SK-N-SH treated with all-trans-retinoic acid at 6 μM for 48 hours (cell line): ENCODE measurements at regions not wholly inside any gene's neighbourhood (a gene's known extent, or its start where the extent isn't known, plus 50 kb on each side); places are given as distances from the start of the nearest gene placed in this dataset.

Experiments
- ATAC-seq: fragments of 200-7000 bp; cut with Tn5 transposase; 3 replicates; pipeline ENCODE4 v1.9.1; 2020; ENCODE audit warnings: mild to moderate bottlenecking, moderate library complexity
- ARNTL ChIP-seq: fragments of 450-650 bp; formaldehyde crosslinking; IDR thresholded peaks from 2 replicates; pipeline ENCODE4 v1.5.0; 2020; ENCODE audit warnings: low read depth, mild to moderate bottlenecking, moderate library complexity, borderline replicate concordance
- CSDC2 ChIP-seq: fragments of 250-450 bp; sonication (Bioruptor Pico); IDR thresholded peaks from 2 replicates; pipeline ENCODE4 v1.5.0; 2020; ENCODE audit warnings: mild to moderate bottlenecking, moderate library complexity
- GLIS3 ChIP-seq: fragments of 250-450 bp; sonication (Bioruptor Pico); IDR thresholded peaks from 2 replicates; pipeline ENCODE4 v1.5.0; 2020; ENCODE audit warnings: mild to moderate bottlenecking, moderate library complexity
- ISL1 ChIP-seq: fragments of 250-450 bp; sonication (Bioruptor Pico); IDR thresholded peaks from 2 replicates; pipeline ENCODE4 v2.1.2; 2022; ENCODE audit warnings: mild to moderate bottlenecking, moderate library complexity
- PPARA ChIP-seq: fragments of 250-450 bp; sonication (Bioruptor Pico); IDR thresholded peaks from 2 replicates; pipeline ENCODE4 v1.5.0; 2020; ENCODE audit warnings: mild to moderate bottlenecking, borderline replicate concordance
- RARB ChIP-seq: fragments of 250-450 bp; sonication (Bioruptor Pico); IDR thresholded peaks from 2 replicates; pipeline ENCODE4 v1.8.0; 2021; ENCODE audit warnings: mild to moderate bottlenecking, moderate library complexity
- SNAI2 ChIP-seq: fragments of 250-450 bp; sonication (Bioruptor Pico); IDR thresholded peaks from 2 replicates; pipeline ENCODE4 v1.5.0; 2020; ENCODE audit warnings: mild to moderate bottlenecking, moderate library complexity
- TCF4 ChIP-seq: fragments of 250-450 bp; sonication (Bioruptor Pico); IDR thresholded peaks from 2 replicates; pipeline ENCODE4 v1.8.0; 2021; ENCODE audit warnings: mild to moderate bottlenecking, moderate library complexity, borderline replicate concordance
- TOX ChIP-seq: fragments of 250-450 bp; sonication (Bioruptor Pico); IDR thresholded peaks from 2 replicates; pipeline ENCODE4 v1.8.0; 2021; ENCODE audit warnings: mild to moderate bottlenecking, moderate library complexity, borderline replicate concordance
- ZC3H10 ChIP-seq: fragments of 250-450 bp; sonication (Bioruptor Pico); IDR thresholded peaks from 2 replicates; pipeline ENCODE4 v1.5.1; 2021; ENCODE audit warnings: mild to moderate bottlenecking, moderate library complexity
- ZFP3 ChIP-seq: fragments of 250-450 bp; sonication (Bioruptor Pico); IDR thresholded peaks from 2 replicates; pipeline ENCODE4 v1.5.0; 2020; ENCODE audit warnings: mild to moderate bottlenecking, moderate library complexity
- ZFP30 ChIP-seq: fragments of 450-650 bp; formaldehyde crosslinking; IDR thresholded peaks from 2 replicates; pipeline ENCODE4 v1.5.0; 2022; ENCODE audit warnings: mild to moderate bottlenecking, moderate library complexity
- ZNF565 ChIP-seq: fragments of 450-650 bp; formaldehyde crosslinking; conservative IDR thresholded peaks from 2 replicates; pipeline ENCODE4 v1.5.0; 2020; ENCODE audit warnings: low read depth, mild to moderate bottlenecking, moderate library complexity
- ZNF70 ChIP-seq: fragments of 450-650 bp; formaldehyde crosslinking; IDR thresholded peaks from 2 replicates; pipeline ENCODE4 v1.5.0; 2020; ENCODE audit warnings: mild to moderate bottlenecking, moderate library complexity
- ZNF8 ChIP-seq: fragments of 450-650 bp; formaldehyde crosslinking; IDR thresholded peaks from 2 replicates; pipeline ENCODE4 v1.5.0; 2020; ENCODE audit warnings: mild to moderate bottlenecking, moderate library complexity
- TF ChIP-seq, protein P1 (sequence below): fragments of 250-450 bp; sonication (Bioruptor Pico); IDR thresholded peaks from 2 replicates; pipeline ENCODE4 v1.5.0; 2020; ENCODE audit warnings: mild to moderate bottlenecking, moderate library complexity
- TF ChIP-seq, protein P2 (sequence below): fragments of 250-450 bp; sonication (Bioruptor Pico); IDR thresholded peaks from 2 replicates; pipeline ENCODE4 v1.8.0; 2020; ENCODE audit warnings: mild to moderate bottlenecking, moderate library complexity, borderline replicate concordance
- TF ChIP-seq, protein P3 (sequence below): fragments of 250-450 bp; sonication (Bioruptor Pico); IDR thresholded peaks from 2 replicates; pipeline ENCODE4 v1.5.1; 2021; ENCODE audit warnings: mild to moderate bottlenecking, moderate library complexity
- TF ChIP-seq, protein P4 (sequence below): fragments of 250-450 bp; sonication (Bioruptor Pico); IDR thresholded peaks from 2 replicates; pipeline ENCODE4 v1.5.1; 2020; ENCODE audit warnings: low read depth, mild to moderate bottlenecking, moderate library complexity
- TF ChIP-seq, protein P5 (sequence below): fragments of 250-450 bp; sonication (Bioruptor Pico); IDR thresholded peaks from 2 replicates; pipeline ENCODE4 v1.8.0; 2021; ENCODE audit warnings: low read depth, mild to moderate bottlenecking, moderate library complexity, borderline replicate concordance

DNA sequence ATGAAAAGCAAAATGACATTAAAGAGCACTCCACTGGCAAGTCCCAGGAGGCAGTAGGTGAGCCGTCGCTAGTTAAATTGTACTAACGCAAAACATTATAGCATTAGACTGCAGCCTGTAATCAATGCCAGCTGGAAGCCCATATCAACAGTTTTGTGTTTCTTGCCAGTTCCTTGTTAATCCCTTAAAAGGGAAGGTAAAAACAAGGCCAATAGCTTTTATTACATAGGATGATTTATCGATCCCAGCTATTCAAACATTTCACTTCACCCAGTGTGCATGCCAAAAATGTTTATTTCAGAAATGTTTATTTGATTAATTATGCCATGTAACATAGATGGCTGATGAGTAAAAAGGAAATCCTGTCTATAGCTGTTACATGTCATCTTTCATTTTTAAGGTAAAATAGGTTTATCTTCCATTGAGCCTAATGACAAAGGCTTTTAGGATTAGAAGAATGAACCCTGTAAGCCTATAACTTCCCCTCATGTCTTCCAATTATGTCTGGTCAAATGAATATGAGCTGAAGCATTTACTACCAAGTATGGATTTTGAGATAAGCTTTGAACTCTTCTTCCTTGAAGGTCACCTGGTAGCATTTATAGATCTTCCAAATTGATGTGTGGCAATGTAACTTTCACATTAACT lies 591.2 kb downstream of the RNF144A start:
- TF ChIP-seq ZNF565 (no peak), TOX (CRISPR knock-in tag) (peak; percentile 45; the same call in 1 of the 2 replicates), CSDC2 (CRISPR knock-in tag) (no peak), ZFP3 (no peak), ISL1 (CRISPR knock-in tag) (peak; percentile 90), ZNF70 (no peak), SNAI2 (CRISPR knock-in tag) (no peak), RARB (CRISPR knock-in tag) (0 out of 2 replicates have a peak, but pooled peaks have one; percentile 38), GLIS3 (no peak), TCF4 (CRISPR knock-in tag) (peak; percentile 49), ZNF8 (no peak), ZFP30 (CRISPR knock-in tag) (no peak)
- TF ChIP-seq, protein P1, sequence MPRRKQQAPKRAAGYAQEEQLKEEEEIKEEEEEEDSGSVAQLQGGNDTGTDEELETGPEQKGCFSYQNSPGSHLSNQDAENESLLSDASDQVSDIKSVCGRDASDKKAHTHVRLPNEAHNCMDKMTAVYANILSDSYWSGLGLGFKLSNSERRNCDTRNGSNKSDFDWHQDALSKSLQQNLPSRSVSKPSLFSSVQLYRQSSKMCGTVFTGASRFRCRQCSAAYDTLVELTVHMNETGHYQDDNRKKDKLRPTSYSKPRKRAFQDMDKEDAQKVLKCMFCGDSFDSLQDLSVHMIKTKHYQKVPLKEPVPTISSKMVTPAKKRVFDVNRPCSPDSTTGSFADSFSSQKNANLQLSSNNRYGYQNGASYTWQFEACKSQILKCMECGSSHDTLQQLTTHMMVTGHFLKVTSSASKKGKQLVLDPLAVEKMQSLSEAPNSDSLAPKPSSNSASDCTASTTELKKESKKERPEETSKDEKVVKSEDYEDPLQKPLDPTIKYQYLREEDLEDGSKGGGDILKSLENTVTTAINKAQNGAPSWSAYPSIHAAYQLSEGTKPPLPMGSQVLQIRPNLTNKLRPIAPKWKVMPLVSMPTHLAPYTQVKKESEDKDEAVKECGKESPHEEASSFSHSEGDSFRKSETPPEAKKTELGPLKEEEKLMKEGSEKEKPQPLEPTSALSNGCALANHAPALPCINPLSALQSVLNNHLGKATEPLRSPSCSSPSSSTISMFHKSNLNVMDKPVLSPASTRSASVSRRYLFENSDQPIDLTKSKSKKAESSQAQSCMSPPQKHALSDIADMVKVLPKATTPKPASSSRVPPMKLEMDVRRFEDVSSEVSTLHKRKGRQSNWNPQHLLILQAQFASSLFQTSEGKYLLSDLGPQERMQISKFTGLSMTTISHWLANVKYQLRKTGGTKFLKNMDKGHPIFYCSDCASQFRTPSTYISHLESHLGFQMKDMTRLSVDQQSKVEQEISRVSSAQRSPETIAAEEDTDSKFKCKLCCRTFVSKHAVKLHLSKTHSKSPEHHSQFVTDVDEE (CRISPR knock-in tag) = 0 out of 2 replicates have a peak, but pooled peaks have one; percentile 27
- TF ChIP-seq, protein P2, sequence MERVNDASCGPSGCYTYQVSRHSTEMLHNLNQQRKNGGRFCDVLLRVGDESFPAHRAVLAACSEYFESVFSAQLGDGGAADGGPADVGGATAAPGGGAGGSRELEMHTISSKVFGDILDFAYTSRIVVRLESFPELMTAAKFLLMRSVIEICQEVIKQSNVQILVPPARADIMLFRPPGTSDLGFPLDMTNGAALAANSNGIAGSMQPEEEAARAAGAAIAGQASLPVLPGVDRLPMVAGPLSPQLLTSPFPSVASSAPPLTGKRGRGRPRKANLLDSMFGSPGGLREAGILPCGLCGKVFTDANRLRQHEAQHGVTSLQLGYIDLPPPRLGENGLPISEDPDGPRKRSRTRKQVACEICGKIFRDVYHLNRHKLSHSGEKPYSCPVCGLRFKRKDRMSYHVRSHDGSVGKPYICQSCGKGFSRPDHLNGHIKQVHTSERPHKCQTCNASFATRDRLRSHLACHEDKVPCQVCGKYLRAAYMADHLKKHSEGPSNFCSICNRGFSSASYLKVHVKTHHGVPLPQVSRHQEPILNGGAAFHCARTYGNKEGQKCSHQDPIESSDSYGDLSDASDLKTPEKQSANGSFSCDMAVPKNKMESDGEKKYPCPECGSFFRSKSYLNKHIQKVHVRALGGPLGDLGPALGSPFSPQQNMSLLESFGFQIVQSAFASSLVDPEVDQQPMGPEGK (CRISPR knock-in tag) = peak; percentile 70; the same call in 1 of the 2 replicates
- TF ChIP-seq, protein P3, sequence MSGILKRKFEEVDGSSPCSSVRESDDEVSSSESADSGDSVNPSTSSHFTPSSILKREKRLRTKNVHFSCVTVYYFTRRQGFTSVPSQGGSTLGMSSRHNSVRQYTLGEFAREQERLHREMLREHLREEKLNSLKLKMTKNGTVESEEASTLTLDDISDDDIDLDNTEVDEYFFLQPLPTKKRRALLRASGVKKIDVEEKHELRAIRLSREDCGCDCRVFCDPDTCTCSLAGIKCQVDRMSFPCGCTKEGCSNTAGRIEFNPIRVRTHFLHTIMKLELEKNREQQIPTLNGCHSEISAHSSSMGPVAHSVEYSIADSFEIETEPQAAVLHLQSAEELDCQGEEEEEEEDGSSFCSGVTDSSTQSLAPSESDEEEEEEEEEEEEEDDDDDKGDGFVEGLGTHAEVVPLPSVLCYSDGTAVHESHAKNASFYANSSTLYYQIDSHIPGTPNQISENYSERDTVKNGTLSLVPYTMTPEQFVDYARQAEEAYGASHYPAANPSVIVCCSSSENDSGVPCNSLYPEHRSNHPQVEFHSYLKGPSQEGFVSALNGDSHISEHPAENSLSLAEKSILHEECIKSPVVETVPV (CRISPR knock-in tag) = 0 out of 2 replicates have a peak, but pooled peaks have one; percentile 50
- ATAC-seq = peak; percentile 83

DNA sequence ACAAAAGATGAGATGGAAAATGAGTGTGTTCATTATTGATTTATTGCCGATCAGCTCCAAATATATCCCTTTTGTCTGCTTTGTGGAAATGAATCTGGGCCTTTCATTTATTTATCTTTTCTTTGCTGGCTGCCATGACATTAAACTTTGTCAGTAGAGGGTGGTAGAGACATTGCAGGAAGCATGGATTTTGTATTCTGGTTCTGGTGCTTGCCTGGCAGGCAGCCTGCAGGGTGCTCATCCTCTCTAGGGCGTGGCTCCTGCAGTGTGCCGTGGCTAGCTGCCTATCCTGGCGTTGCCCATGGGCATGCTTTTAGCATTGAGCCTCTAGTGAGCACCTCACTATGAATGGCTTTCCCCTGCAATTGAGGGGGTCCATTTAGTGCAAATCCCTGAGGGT lies 593.1 kb downstream of the RNF144A start:
- no peak for ATAC-seq

More for the DNA sequence above, 593.1 kb downstream of the RNF144A start:
- TF ChIP-seq, protein P3 (CRISPR knock-in tag) = no peak
- TF ChIP-seq ZC3H10 (CRISPR knock-in tag) = no peak
- no peak for TF ChIP-seq TCF4 (CRISPR knock-in tag)
- TF ChIP-seq SNAI2 (CRISPR knock-in tag) = no peak
- no peak for TF ChIP-seq ARNTL (CRISPR knock-in tag)
- TF ChIP-seq PPARA = no peak
- TF ChIP-seq, protein P1 (CRISPR knock-in tag) = no peak
- no peak for TF ChIP-seq GLIS3
- TF ChIP-seq TOX (CRISPR knock-in tag) = no peak
- TF ChIP-seq ISL1 (CRISPR knock-in tag) = no peak
- TF ChIP-seq, protein P4, sequence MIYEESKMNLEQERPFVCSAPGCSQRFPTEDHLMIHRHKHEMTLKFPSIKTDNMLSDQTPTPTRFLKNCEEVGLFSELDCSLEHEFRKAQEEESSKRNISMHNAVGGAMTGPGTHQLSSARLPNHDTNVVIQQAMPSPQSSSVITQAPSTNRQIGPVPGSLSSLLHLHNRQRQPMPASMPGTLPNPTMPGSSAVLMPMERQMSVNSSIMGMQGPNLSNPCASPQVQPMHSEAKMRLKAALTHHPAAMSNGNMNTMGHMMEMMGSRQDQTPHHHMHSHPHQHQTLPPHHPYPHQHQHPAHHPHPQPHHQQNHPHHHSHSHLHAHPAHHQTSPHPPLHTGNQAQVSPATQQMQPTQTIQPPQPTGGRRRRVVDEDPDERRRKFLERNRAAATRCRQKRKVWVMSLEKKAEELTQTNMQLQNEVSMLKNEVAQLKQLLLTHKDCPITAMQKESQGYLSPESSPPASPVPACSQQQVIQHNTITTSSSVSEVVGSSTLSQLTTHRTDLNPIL (CRISPR knock-in tag) = no peak
- TF ChIP-seq, protein P5, sequence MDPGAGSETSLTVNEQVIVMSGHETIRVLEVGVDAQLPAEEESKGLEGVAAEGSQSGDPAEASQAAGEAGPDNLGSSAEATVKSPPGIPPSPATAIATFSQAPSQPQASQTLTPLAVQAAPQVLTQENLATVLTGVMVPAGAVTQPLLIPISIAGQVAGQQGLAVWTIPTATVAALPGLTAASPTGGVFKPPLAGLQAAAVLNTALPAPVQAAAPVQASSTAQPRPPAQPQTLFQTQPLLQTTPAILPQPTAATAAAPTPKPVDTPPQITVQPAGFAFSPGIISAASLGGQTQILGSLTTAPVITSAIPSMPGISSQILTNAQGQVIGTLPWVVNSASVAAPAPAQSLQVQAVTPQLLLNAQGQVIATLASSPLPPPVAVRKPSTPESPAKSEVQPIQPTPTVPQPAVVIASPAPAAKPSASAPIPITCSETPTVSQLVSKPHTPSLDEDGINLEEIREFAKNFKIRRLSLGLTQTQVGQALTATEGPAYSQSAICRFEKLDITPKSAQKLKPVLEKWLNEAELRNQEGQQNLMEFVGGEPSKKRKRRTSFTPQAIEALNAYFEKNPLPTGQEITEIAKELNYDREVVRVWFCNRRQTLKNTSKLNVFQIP (CRISPR knock-in tag) = no peak
